ENCODE measurements at regions not wholly inside any gene's neighbourhood (a gene's known extent, or its start where the extent isn't known, plus 50 kb on each side); places are given as distances from the start of the nearest gene placed in this dataset.

GRCh38 chr1:81330111-81330510 is 470.6 kb upstream of the ADGRL2 start:
- no peak for DNase-seq
- intact Hi-C loops (cut with DNase I) = no loop called here

GRCh38 chr1:81329041-81329440 is 471.7 kb upstream of the ADGRL2 start:
- intact Hi-C loops (cut with DNase I) = no loop called here
- no peak for DNase-seq

GRCh38 chr1:81327743-81328142 is 473.0 kb upstream of the ADGRL2 start:
- intact Hi-C loops (cut with DNase I) = no loop called here
- DNase-seq = no peak

GRCh38 chr1:81327103-81327710 is 473.5 kb upstream of the ADGRL2 start:
- intact Hi-C loops (cut with DNase I) = no loop called here
- no peak for DNase-seq

GRCh38 chr1:81326212-81326611 is 474.5 kb upstream of the ADGRL2 start:
- DNase-seq = no peak
- intact Hi-C loops (cut with DNase I) = no loop called here

- intact Hi-C loops (cut with DNase I) = no loop called here
- DNase-seq = no peak
These were observed 475.3 kb upstream of the ADGRL2 start for GRCh38 chr1:81325397-81325796.

GRCh38 chr1:81323862-81324261 is 476.9 kb upstream of the ADGRL2 start:
- intact Hi-C loops (cut with DNase I) = no loop called here
- no peak for DNase-seq

GRCh38 chr1:81317191-81317590 is 483.5 kb upstream of the ADGRL2 start:
- DNase-seq = no peak
- intact Hi-C loops (cut with DNase I) = no loop called here

- intact Hi-C loops (cut with DNase I) = no loop called here
- no peak for DNase-seq
These were observed 486.1 kb upstream of the ADGRL2 start for GRCh38 chr1:81314513-81315233.

- intact Hi-C loops (cut with DNase I) = no loop called here
- no peak for DNase-seq
These were observed 487.4 kb upstream of the ADGRL2 start for GRCh38 chr1:81313289-81313688.

- no peak for DNase-seq
- intact Hi-C loops (cut with DNase I) = no loop called here
These were observed 488.4 kb upstream of the ADGRL2 start for GRCh38 chr1:81312272-81312754.

GRCh38 chr1:81310250-81310649 is 490.5 kb upstream of the ADGRL2 start:
- intact Hi-C loops (cut with DNase I) = no loop called here
- no peak for DNase-seq

- DNase-seq = peak in 4 of 42 donors; percentile 7 to 36 (median 19)
- intact Hi-C loops (cut with DNase I) = loop anchor here (5.0 kb wide), 1 partner anchor 239 kb away; no protein-coding TSS in a partner anchor
These were observed 492.5 kb upstream of the ADGRL2 start for GRCh38 chr1:81308191-81308590.

GRCh38 chr1:81307786-81308185 is 492.9 kb upstream of the ADGRL2 start:
- intact Hi-C loops (cut with DNase I) = loop anchor here (5.0 kb wide), 1 partner anchor 240 kb away; no protein-coding TSS in a partner anchor
- DNase-seq = no peak

- peak in 30 of 42 donors; percentile 1 to 70 (median 22) for DNase-seq
- intact Hi-C loops (cut with DNase I) = loop anchor here (5.0 kb wide), 1 partner anchor 241 kb away; no protein-coding TSS in a partner anchor
These were observed 494.7 kb upstream of the ADGRL2 start for GRCh38 chr1:81305997-81306452.

GRCh38 chr1:81304187-81304586 is 496.5 kb upstream of the ADGRL2 start:
- intact Hi-C loops (cut with DNase I) = no loop called here
- no peak for DNase-seq

GRCh38 chr1:81299892-81300291 is 500.8 kb upstream of the ADGRL2 start:
- DNase-seq = no peak
- intact Hi-C loops (cut with DNase I) = no loop called here

GRCh38 chr1:81298266-81298665 is 502.5 kb upstream of the ADGRL2 start:
- intact Hi-C loops (cut with DNase I) = no loop called here
- no peak for DNase-seq

- no peak for DNase-seq
- intact Hi-C loops (cut with DNase I) = no loop called here
These were observed 504.1 kb upstream of the ADGRL2 start for GRCh38 chr1:81296601-81297000.

GRCh38 chr1:81290326-81290725 is 510.4 kb upstream of the ADGRL2 start:
- no peak for DNase-seq
- intact Hi-C loops (cut with DNase I) = no loop called here

- no peak for DNase-seq
- intact Hi-C loops (cut with DNase I) = no loop called here
These were observed 512.0 kb upstream of the ADGRL2 start for GRCh38 chr1:81288689-81289088.
